Midbrain (tissue), 1 donor: ENCODE measurements at regions not wholly inside any gene's neighbourhood (a gene's known extent, or its start where the extent isn't known, plus 50 kb on each side); places are given as distances from the start of the nearest gene placed in this dataset.

Source experiments
- DNase-seq: peaks from one replicate; lab custom pipeline; 2025; lab: John Stamatoyannopoulos, UW

DNA sequence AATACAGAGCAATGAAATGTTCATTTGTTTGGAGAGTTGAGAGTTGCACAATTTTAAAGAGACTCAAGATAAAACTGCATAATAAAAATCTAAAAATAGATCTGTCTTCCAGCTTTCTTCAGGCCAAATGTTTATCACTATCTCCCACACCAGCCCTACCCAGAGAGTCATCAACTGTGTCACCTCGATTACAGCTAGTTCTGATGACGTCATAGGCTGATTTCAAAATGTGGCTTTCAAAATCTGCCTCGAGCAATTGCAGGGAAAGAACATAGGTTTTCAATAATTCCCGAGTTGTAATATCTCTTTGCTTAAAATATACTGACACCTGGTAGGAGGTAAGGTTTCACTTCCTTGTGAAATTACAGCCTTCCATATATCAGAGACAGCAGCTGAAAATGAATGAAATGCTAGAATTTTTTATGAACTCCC, 677.6 kb upstream of the ID2 start:
- DNase-seq: no peak

DNA sequence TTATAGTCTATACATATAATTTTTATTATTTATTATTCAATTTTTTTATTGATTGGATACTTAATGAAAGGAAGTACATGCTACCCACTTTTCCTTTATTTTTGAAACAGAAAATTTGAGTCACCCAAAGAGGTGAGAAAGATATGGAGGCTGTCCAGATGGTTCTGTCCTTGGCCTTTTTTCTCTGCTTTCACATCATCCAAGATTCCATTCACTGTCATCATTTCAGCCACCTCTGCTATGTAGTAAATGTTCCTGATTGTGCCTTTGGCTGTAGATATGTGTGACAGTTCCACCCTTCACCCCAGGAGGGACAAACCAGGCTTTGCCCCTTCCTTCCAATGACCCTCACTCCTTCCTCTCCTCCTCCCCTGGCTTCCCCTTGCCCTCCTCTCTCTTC, 675.7 kb upstream of the ID2 start:
- no peak for DNase-seq

DNA sequence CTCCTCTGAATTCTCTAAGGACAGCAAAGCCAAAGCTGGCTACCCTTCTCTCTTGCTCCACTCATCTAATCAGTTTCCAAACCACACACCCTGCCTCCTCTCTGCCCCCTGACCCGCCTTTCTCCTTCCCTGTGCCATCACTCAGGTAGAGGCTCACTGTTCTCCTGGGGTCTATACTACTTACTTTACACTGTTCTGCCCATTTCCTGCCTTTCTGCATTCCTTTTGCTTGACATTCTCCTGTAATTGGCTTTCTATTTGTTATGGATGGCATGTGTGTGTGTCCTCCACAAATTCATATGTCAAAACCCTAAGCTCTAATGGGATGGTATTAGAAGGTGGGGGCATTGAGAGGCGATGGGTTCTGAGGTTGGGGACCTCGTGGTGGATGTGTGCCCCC, 675.2 kb upstream of the ID2 start:
- no peak for DNase-seq

DNA sequence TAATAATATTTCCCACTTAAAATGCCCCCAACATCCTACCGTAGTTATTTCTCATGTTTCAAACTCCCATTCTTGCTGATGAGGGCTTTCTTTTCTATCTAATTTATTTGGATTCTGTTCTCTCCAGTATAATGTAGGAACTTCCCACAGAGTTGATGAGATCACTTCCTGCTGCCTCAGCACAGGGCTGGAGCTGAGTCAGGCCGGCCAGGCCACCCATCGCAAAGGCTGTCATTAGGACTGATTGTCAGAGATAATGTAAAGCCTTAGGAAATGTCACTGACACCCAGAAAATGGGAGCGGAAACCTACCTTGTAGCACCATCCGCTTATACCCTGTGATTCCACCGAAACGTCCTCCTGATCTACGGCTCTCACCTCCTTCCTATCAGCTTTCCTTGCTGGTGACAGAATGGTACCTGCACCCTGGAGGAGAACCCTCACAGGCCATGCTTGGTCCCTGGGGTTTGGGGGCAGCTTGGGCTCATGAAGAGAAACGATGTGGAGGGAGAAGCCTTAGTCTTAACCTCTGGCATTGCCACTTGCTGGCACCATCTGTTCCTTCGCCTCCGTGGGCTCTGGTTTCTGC, 672.8 kb upstream of the ID2 start:
- DNase-seq: no peak

DNA sequence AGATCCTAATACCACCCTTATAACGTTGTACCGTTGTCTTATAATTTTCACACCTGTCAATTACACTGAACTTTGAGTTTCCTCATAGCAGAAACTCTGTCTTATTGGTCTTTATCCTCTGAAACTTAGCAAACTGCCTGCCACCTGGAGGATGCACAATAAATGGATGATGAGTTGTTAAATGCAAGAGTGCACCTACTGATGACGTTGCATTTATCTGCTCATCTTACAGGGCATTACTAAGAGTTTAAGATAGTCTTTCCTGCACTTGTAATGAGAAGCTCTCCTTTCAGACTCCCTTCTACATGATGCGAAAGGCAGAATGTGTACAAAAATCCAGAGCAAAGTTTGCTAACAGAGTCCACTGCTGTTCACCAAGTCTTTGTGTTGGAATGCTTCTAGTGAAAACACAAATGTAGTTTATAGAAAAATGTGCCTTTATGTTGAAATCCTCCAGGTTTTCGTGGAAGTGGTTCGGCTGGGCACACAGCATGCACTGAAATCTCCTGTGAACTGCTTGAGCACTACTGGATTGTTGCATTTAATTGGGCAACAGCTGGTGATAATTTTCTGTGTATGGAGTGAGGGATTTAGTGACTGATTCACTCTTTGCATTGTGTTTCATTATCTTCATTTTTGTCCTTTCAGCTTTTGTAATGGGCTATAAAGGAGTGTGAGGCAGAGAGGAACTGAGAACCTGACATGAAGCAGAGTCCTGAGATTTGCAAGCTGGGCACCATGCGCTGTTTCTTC, 665.8 kb upstream of the ID2 start:
- DNase-seq: no peak

DNA sequence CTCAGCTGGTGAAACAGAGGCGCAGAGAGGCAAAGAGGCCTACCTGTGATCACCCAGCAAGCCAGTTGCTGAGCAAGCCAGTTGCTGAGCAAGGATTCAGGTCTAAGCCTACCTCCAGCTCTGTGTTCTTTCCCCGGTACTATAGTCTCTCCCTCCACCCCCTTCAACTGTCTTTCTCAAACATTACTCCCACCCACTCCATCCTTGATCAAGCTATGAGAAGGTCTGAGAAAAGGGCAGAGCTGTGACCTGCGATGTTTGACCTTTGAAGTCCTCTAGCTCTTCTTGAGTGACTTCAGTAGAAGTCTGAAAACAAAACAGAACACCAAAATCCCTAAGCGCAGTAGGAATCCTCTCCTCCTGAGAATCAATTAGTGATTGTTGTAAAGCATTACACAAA, 665.2 kb upstream of the ID2 start:
- no peak for DNase-seq

DNA sequence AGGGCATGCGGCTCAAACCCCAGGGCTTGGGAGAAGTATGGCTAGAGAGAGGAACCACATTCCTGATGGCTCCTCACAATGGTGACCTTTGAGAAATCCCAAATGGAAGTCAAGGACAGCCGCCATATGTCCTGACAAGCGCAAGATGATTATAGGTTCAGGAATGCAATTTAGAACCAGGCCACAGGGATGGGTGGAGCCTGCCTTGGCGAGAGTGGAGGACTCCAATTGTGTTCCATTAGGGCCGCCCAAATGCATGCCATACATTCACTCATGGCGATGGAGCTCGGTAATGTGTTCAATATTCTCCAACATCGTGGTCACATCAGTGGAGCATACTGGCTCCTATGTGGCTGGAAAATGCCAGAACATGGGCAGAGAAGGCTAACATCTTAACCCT, 662.9 kb upstream of the ID2 start:
- no peak for DNase-seq

DNA sequence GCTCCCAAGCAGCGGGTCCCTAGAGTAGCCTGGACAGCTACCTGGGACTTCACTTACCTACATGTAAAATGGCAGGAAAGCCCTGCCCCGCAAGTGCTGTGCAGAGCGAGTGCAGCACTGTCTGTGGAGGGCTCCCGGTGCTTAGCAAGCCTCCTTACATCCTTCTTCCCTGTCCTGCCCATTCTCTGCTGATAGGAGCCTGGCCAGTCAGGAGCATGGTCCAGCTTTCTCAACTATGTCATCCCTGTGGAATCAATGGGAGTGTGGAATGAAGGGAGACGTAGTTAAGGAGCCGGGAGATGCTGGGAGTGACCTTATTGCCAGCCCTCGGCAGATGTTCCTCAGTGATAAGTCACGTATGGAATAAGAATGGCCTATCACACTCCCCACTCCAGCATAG, 661.9 kb upstream of the ID2 start:
- no peak for DNase-seq

DNA sequence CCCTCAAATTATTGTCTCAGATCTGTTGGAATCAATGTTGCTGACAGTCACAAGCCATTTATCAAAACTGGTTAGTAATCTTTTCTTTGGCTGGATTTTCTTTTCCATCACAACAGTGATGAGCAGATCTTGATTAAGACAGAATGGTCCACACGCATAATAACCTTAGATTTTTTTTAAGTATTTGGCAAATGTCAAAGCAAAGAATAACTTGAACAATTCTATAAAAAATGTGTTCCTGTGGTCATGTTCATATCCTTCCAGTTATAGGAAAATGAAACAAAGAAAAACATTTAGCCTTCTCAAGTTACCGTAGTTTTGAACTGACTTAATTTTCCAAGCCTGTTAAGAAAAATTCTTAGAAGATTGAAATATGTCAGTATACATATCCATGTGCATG, 659.9 kb upstream of the ID2 start:
- no peak for DNase-seq

DNA sequence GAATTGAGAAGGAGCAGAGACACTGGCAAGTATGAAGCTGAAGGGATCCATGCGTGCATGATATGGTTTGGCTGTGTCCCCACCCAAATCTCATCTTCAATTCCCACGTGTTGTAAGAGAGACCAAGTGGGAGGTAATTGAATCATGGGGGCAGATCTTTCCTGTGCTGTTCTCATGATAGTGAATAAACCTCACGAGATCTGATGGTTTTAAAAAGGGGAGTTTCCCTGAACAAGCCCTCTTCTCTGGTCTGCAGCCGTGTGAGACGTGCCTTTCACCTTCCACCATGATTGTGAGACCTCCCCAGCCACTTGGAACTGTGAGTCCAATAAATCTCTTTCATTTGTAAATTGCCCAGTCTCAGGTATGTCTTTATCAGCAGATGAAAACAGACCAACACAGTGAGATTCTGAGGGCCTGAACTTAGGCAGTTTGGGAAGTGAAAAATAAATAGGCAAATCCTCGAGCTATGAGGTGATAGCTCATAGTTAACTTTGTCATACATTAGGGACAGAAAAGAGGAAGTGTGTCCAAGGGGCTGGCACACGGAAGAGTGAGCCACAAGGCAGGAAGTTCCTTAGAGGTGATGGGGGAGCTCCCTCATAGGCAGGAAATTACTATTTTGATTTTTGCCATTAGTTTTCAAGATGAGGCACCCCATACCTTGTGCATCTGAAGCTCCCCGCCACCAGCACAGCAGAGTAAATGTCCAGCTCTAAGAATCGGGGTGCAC, 658.8 kb upstream of the ID2 start:
- no peak for DNase-seq

DNA sequence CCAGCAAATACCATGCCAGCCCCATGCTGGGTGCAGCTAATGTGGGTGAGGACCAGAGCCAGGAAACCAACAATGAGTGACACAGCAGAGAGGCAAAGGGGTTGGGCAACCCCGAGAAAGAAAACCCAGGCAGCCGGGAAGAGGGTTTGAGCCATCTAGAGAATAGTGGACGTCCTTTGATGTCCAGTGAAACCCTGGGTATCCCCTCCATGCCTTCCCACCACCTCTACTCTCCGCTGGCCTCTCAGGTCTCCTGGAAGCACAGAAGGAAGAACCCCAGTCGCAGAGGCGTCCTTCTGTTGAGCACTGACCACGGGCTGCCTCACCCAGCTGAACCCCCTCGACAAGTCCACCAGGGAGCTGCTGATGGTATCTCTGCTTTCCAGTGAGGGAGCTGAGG, 657.4 kb upstream of the ID2 start:
- no peak for DNase-seq

DNA sequence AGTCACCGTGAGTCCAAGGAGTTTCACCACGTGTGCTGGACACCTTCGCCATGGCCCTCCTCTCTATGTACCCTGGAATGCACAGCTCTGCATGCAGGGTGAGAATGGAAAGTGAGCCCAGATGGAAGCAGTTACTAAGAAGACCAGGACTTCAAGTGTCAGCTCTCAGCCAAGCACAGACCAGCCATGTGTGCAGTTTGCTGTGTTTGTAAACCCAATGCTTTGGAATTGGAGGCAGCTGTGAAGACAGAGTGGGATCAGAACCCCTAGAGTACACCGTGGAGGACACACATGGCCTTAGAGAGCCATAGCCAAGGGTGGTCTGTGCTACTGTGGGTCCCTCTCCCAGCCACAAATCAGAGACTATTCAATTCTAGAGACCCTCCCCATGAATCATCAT, 655.5 kb upstream of the ID2 start:
- DNase-seq: no peak

DNA sequence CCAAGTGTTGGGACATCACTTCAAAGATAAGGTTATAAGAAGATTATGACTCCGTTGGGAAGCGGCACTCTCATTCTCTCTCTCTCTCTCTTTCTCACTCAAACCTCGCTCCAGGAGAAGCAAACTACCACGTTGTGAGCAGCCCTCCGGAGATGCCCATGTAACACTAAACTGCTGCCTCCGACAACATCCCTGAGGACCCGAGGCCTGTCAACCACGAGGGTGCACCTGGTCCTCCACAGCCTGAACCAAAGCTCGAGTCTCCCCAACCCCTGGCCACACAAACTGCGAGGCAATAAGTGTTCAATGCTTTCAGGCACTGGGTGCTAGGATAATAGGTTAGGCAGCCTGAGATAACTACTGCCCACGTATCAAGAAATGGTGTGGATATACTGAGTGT, 654.5 kb upstream of the ID2 start:
- no peak for DNase-seq

DNA sequence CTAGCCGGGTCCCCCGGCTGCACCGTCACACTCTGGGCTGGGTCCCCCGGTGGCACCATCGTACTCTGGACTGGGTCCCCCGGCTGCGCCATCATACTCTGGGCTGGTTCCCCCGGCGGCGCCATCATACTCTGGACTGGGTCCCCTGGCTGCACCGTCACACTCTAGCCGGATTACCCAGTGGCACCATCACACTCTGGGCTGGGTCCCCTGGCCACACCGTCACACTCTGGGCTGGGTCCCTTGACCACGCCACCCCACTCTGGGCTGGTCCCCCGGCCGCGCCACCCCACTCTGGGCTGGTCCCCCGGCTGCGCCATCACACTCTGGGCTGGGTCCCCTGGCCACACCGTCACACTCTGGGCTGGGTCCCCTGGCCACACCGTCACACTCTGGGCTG, 653.8 kb upstream of the ID2 start:
- DNase-seq: no peak

DNA sequence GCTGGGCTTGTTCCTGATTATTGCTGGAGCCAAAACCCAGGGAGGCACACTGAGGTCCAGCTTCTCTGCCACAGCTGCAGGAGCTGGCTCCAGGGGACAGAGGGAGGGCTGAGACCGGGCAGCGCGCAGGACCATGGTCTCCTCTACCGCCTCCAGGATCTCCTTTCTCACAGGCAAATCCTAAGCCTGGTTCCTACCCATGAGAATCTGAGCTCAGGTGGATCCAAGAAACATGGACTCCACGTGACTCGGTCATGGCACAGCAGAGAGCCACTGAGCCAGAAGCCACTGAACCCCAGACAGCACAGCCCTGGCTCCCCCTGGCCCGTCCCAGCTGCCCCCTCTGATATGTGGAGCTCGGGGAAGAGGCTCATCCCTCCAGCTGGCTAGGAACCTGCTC, 653.4 kb upstream of the ID2 start:
- no peak for DNase-seq

DNA sequence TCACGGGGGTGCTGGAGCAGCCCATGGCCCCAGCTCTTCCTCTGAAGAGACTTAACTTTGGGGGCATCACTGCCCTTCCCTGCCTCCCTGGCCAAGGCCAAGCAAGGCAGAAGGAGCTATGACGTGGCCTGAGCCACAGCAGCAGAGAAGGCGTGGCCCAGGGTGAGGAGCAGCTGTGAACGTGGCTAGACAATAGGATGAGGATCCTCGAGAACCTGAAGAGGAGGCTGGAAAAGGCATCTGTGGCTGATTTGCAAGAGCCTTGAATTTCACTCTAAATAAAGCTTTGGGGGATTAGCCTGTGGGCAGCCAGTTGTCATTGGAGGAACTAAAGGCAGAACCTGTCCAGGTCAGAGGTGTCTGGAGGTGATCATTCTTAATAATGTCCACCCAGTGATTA, 652.9 kb upstream of the ID2 start:
- DNase-seq: no peak

DNA sequence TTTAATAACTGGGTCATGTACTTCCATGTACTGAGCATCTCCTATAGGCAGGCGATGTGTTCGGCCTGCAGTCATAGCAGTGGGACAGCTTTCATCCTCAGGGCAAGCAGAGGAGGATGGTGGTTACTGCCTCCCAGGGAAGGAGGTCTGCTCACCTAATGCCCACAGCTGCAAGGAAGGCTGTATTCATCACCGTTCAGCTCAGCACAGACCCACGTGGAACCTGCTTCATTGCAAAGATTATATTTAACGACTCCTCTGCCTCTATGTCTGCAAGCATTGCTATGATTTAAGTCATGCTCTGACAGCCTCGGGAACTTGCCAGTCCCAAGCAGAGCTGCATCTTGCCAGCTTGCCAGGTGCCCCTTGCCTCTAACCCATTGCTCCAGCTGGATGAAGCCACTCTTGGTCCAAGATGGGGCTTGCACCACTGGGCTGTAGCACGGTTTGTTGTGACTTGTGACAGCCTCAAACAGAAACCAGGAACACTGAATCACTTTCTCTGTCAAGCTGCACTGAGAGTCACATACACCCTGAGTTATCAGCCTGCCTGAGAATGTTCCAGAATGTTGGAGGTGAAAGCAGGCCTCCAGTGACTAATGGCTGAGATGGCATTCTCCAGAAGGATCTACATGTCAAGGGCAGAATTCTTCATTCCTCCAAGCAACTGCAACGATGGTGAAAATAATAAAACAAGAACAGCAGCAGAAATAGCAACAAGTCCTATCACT, 651.1 kb upstream of the ID2 start:
- DNase-seq: no peak

DNA sequence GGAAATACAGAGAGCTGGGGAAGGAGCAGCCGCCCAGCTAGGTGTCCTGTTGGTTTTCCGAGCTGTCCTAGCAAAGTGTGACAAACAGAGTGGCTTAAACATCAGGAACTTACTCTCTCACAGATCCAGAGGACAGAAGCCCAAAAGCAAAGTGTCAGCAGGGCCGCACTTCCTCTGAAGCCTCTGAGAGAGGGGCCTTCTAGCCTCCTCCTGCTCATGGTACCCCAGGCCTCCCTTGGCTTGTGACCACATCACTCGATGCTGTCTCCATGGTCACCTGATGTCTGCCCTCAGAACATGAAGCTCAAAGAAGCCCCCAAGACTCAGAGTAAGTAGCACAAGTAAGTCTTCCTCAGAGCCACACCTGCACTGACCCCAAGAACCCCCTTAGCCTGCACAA, 650.5 kb upstream of the ID2 start:
- no peak for DNase-seq

DNA sequence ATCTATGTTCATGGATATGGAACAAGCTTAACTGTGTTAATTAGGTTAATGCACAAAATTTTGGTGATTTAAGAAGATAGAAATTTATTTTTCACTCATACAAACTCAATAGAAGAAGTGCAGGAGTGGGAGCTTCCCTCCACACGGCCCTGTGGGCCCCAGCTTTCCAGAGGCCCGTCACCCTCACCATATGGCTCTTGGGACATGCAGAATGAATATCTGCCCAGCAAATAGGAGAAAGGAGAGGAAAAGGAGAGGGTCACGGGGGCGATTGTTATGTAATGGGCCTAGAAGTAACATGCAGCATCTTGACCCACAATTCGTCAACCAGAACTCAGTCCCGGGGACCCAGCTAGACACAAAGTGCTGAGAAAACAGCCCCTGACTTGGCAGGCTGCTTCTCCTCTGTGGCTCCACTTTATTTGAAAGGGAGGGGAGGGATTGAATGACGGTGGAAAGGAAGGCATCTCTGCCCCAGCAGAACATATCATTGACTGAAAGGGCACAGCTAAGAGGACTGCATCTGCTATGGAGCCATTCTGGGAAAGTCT, 648.2 kb upstream of the ID2 start:
- no peak for DNase-seq

DNA sequence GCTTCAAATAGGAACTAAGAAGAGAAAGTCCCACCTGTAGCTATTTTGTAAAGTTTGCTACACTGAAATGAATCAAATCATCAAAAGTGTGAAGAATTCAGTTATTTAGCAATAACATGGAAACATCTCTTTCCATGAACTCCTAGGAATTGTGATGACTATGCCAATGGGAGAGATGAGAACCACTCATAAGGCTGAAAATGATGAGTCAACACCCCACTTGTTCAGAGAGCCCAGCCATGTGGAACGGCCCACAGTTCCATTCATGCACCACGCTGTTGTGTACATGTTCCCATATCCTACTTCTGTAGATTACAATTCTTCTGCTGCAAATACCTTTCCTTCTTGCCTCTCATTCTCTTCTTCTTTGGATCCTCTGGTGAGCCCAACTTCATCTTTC, 645.5 kb upstream of the ID2 start:
- no peak for DNase-seq

DNA sequence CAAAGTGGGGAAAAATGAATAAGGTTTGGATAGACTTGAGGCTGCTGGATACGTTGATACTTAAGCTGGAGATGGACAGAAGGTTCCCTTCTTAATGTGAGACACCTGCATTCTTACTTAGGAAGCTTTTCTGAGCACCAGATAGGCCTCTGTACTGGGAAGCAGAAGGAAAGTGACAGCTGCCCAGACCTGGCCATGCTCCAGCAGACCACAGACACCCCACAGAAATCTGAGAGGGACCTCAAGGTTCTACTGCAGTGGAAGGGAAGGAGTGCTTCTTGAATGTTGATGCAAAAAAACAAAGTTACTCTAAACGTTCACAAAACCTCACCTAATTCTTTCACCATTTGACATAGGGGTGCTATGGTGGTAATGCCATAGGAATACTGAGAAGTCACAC, 642.1 kb upstream of the ID2 start:
- no peak for DNase-seq

DNA sequence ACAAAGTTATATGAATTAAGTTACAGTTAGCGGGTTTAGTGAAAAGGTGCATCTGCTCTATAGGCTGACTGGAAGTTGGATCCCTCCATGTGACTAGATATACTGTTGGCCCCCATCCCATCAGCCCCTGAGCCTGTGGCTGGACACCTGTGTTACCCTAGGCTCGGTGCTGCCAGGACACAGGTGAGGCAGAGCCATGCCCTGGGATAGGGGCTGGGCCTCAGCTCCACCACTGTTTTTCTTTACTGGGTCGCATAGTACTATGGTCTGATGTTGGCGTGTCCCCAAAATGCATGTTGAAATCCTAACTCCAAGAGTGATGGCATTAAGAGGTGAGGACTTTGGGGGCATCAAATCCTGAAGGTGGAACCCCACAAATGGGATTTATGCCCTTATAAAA, 638.6 kb upstream of the ID2 start:
- no peak for DNase-seq
